Right forelimb (tissue), 1 donor: ENCODE measurements at regions not wholly inside any gene's neighbourhood (a gene's known extent, or its start where the extent isn't known, plus 50 kb on each side); places are given as distances from the start of the nearest gene placed in this dataset.
A peak's percentile ranks its signal among the peaks of the same experiment; 100 is the strongest.
"Not testable (repeated sequence)": the region's sequence is repeated elsewhere in the genome, so short reads cannot be mapped to it uniquely, and the experiment has no call there.

Source experiments
- DNase-seq: peaks from one replicate; pipeline ENCODE4 v3.0.0-alpha.2; 2018

- no peak for DNase-seq
Observed at GRCh38 chr7:39825401-39825980, 124.6 kb upstream of the CDK13 start.

- DNase-seq: no peak
Observed at GRCh38 chr7:39826166-39826565, 123.9 kb upstream of the CDK13 start.

- DNase-seq: no peak
Observed at GRCh38 chr7:39827571-39827970, 122.5 kb upstream of the CDK13 start.

GRCh38 chr7:39829028-39829427 lies 121.0 kb upstream of the CDK13 start:
- DNase-seq: no peak

- DNase-seq: no peak
Observed at GRCh38 chr7:39832519-39833085, 117.5 kb upstream of the CDK13 start.

GRCh38 chr7:39833180-39833799 lies 116.8 kb upstream of the CDK13 start:
- peak; percentile 80 for DNase-seq

- DNase-seq: not testable (repeated sequence)
Observed at GRCh38 chr7:39833865-39834634, 116.0 kb upstream of the CDK13 start.

- no peak for DNase-seq
Observed at GRCh38 chr7:39838326-39838725, 111.7 kb upstream of the CDK13 start.

GRCh38 chr7:39845006-39845405 lies 105.0 kb upstream of the CDK13 start:
- no peak for DNase-seq

- no peak for DNase-seq
Observed at GRCh38 chr7:39847227-39847626, 102.8 kb upstream of the CDK13 start.

- DNase-seq: no peak
Observed at GRCh38 chr7:39851466-39852045, 98.5 kb upstream of the CDK13 start.

GRCh38 chr7:39854616-39855324 lies 95.3 kb upstream of the CDK13 start:
- DNase-seq: not testable (repeated sequence)

GRCh38 chr7:39855325-39855674 lies 94.8 kb upstream of the CDK13 start:
- DNase-seq: no peak

- not testable (repeated sequence) for DNase-seq
Observed at GRCh38 chr7:39863675-39864322, 86.3 kb upstream of the CDK13 start.

- DNase-seq: not testable (repeated sequence)
Observed at GRCh38 chr7:39869888-39870522, 80.1 kb upstream of the CDK13 start.

GRCh38 chr7:39871610-39872009 lies 78.4 kb upstream of the CDK13 start:
- not testable (repeated sequence) for DNase-seq

- no peak for DNase-seq
Observed at GRCh38 chr7:39880556-39880955, 69.5 kb upstream of the CDK13 start.

GRCh38 chr7:39882148-39882784 lies 67.8 kb upstream of the CDK13 start:
- no peak for DNase-seq

- no peak for DNase-seq
Observed at GRCh38 chr7:39883812-39884390, 66.2 kb upstream of the CDK13 start.

- no peak for DNase-seq
Observed at GRCh38 chr7:39888171-39888853, 61.7 kb upstream of the CDK13 start.
